Activated T-helper 17 cell treated with anti-CD3 and anti-CD28 coated beads, Interleukin-2, amount 50 U/mL, for 72 hours (primary cell): ENCODE measurements at regions not wholly inside any gene's neighbourhood (a gene's known extent, or its start where the extent isn't known, plus 50 kb on each side); places are given as distances from the start of the nearest gene placed in this dataset.
"Not testable (repeated sequence)": the region's sequence is repeated elsewhere in the genome, so short reads cannot be mapped to it uniquely, and the experiment has no call there.

Experiments used
- ATAC-seq: fragments of 150-1000 bp; cut with Tn5 transposase; replicated peaks from 2 replicates; pipeline ENCODE4 v1.10.0; 2021; ENCODE audit warnings: mild to moderate bottlenecking, moderate library complexity
- H3K27ac Mint-ChIP-seq: one replicate; pipeline ENCODE4 v1.8.0; 2022; ENCODE audit warnings: mixed read lengths
- H3K27me3 Mint-ChIP-seq: one replicate; pipeline ENCODE4 v1.8.0; 2022; ENCODE audit warnings: mixed read lengths
- H3K36me3 Mint-ChIP-seq: one replicate; pipeline ENCODE4 v1.8.0; 2022; ENCODE audit warnings: low read depth, mild to moderate bottlenecking, mixed read lengths
- H3K4me1 Mint-ChIP-seq: one replicate; pipeline ENCODE4 v1.8.0; 2022; ENCODE audit warnings: mixed read lengths
- H3K4me3 Mint-ChIP-seq: one replicate; pipeline ENCODE4 v1.8.0; 2022; ENCODE audit warnings: mild to moderate bottlenecking, mixed read lengths
- H3K9me3 Mint-ChIP-seq: one replicate; pipeline ENCODE4 v1.8.0; 2022; ENCODE audit warnings: mixed read lengths

DNA sequence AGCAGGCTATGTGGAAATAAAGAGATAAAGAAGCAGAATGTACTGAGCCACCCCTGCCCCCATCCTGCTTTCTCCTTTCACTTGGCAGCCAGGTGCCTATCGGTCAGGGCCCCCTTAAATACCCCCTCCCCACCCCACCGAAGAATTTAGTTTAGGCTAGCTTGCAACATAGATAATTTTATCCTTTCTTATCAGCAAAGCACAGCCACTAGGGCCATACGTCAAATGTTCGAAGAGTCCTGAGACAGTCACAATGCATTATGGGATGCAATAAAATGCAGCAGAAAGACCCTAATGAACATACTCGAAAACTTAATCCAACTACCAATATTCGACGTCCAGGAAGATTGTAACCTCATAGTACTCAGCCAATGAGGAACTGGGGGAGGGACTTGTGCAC, 71.4 kb downstream of the ZNF195 start:
- H3K4me1 Mint-ChIP-seq, H3K36me3 Mint-ChIP-seq, H3K9me3 Mint-ChIP-seq, H3K27me3 Mint-ChIP-seq, H3K4me3 Mint-ChIP-seq, H3K27ac Mint-ChIP-seq, ATAC-seq: not testable (repeated sequence)

DNA sequence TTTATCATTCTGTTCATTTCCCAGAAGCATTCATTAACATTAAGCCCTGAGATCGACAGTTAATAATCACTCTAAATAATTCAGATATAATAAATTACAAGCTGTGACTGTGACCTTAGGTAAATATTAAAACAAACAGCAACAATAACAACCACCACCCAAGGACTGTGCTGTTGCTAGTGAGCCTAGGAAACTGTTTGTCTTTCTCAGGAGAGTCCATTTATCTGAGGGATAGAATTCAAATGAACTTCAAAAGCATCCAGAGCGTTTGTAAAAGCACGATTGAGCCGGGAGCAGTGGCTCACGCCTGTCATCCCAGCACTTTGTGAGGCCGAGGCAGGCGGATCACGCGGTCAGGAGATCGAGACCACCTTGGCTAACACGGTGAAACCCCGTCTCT, 68.8 kb upstream of the MRGPRE start:
- ATAC-seq = not testable (repeated sequence)

DNA sequence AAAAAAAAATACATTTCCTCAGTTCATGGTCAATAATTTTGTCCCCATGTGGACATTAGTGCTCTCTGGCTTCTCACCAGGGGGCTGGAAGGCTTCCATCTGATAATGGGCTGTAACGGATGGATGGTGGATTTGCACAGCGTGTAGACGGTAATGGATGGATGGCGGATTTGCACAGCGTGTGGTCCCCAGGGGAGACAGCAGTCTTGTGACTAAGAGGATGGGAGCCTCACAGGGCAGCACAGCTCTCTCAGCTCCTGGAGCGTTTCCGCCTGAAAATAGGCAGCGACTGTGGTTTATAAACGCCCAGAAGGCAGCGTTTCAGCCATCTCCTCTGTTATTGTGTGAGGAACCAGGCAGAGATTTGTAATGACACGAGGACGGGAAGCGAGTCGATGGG, 68.4 kb upstream of the MRGPRE start:
- H3K36me3 Mint-ChIP-seq, ATAC-seq, H3K4me1 Mint-ChIP-seq, H3K9me3 Mint-ChIP-seq, H3K27ac Mint-ChIP-seq, H3K4me3 Mint-ChIP-seq, H3K27me3 Mint-ChIP-seq: not testable (repeated sequence)

More for the DNA sequence above, 68.8 kb upstream of the MRGPRE start:
- not testable (repeated sequence) for H3K27me3 Mint-ChIP-seq, H3K36me3 Mint-ChIP-seq, H3K4me1 Mint-ChIP-seq, H3K4me3 Mint-ChIP-seq, H3K27ac Mint-ChIP-seq, H3K9me3 Mint-ChIP-seq

DNA sequence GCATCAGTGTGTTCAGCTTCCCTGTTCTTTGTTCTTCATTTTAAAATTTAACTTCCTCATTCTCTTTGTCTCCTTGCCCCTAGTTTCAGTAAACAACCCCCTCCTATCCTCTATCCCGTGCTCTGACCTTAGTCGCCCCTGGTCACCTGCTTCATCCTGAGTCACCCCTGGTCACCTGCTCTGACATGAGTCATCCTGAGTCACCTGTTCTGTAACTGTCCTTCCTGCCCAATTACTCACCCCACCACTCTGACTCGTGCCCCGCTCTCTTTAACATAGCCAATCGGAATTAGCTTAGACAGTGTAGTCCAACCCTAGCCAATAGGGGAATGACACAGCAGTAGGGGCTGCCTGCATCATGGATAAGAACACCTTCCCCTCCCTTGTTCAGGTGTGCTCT, 65.6 kb upstream of the MRGPRE start:
- H3K9me3 Mint-ChIP-seq, H3K4me1 Mint-ChIP-seq, H3K4me3 Mint-ChIP-seq, H3K27ac Mint-ChIP-seq, H3K36me3 Mint-ChIP-seq, H3K27me3 Mint-ChIP-seq: not testable (repeated sequence)
- ATAC-seq = peak; percentile 59

DNA sequence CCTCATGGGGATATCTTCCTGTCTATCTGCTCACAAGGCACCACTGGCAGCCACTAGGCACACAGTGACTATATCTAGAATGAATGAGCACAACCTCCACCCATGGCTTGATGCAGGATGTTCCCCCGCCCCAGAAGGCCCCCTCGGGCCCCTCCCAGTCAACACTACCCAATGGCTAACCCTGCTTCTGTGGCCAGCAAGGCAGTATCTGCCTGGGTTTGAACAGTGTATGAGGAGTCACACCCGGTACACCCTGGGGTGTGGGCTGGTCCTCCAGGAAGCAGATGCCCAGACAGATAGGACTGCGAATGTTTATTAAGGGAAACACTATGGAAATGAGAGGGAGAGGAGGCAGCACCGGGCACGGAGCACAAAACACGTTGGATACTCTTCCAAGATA, 58.3 kb upstream of the MRGPRE start:
- H3K27me3 Mint-ChIP-seq, H3K27ac Mint-ChIP-seq, H3K9me3 Mint-ChIP-seq, H3K4me3 Mint-ChIP-seq, H3K36me3 Mint-ChIP-seq, H3K4me1 Mint-ChIP-seq, ATAC-seq: not testable (repeated sequence)

DNA sequence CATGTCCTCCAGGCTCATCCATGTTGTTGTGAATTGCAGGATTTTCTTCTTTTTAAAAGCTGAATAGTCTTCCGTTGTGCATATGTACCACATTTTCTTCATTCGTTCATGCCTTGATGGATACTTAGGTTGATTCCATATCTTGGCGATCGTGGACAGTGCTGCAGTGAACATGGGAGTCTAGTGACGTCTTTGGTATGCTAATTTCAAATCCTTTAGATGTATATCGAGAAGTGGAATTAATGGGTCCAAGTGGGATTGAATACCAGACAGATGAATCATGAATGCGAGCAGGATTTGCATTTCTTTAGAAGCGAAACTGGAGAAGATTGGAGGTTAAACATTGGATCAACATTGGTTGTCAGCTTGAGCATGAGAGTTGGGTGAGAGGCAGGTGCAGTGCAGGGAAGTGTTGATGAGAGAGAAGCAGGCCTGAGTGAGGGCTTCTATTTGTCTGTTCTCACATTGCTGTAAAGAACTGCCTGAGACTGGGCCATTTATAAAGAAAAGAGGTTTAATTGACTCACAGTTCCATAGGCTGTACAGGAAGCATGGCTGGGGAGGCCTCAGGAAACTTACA, 55.2 kb upstream of the MRGPRE start:
- ATAC-seq, H3K4me1 Mint-ChIP-seq, H3K4me3 Mint-ChIP-seq, H3K36me3 Mint-ChIP-seq, H3K9me3 Mint-ChIP-seq, H3K27me3 Mint-ChIP-seq, H3K27ac Mint-ChIP-seq: not testable (repeated sequence)

DNA sequence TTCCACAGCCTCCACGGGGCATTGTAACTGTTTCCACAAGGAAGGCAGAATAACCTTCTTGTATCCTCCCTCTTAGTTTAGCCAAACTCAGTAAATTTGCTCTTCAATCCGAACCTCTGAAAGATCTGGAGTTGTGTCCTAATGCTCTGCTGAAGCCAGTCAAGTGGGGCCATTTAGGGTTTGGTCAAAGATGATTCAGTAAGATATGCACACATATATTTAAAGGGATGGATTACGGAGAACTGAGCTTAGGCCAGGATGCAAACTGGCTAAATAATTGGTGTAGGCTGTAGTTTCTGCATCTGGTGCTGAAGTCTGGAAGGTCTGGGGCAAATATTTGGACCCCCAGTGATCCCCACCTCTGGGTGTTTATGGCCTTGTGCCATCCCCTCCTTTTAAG, 53.0 kb upstream of the MRGPRE start:
- H3K36me3 Mint-ChIP-seq, H3K9me3 Mint-ChIP-seq, H3K27ac Mint-ChIP-seq, H3K4me1 Mint-ChIP-seq, H3K4me3 Mint-ChIP-seq, H3K27me3 Mint-ChIP-seq, ATAC-seq: not testable (repeated sequence)

DNA sequence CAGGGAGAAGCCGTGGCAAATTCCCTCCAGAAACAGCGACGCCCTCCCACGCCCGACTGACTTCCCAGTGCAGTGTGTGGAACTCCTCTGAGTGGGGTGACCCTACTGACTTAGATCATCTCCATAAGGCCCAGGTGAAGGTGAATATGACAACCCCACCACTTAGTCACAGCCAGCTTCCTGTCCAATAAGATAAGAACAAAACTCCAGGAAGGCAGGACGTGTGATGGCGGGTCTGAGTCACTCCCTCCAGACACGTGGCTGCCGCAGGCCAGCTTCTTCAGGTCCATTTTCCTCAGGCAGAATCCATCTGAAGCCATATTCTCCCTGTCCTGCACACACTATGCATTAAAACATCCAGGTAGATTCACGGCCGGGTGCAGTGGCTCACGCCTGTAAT, 52.0 kb upstream of the MRGPRE start:
- H3K4me1 Mint-ChIP-seq, H3K27me3 Mint-ChIP-seq, H3K4me3 Mint-ChIP-seq, H3K9me3 Mint-ChIP-seq, H3K36me3 Mint-ChIP-seq, H3K27ac Mint-ChIP-seq: not testable (repeated sequence)
- peak; percentile 38 for ATAC-seq

DNA sequence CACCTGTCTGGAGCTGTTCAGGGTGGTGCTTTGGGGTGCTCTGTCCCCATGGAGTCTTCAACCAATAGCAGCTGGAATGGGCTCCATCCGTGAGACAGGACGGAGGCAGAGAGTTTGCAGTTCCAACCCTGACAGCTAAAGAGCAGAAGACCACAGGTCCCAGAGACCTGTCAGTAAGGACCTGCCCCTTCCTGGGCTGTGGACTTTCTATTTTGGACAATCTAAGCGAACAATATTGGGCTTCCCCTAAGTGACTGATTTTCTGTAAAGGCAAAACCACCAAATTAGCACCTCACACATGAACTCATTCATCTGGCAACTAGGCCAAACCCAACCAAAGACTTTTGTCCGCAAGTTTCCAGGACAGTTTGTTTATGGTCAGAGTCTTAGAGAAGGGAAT, 50.5 kb upstream of the MRGPRE start:
- H3K27ac Mint-ChIP-seq, ATAC-seq, H3K36me3 Mint-ChIP-seq, H3K9me3 Mint-ChIP-seq, H3K27me3 Mint-ChIP-seq, H3K4me1 Mint-ChIP-seq, H3K4me3 Mint-ChIP-seq: not testable (repeated sequence)
